ENCODE measurements at regions not wholly inside any gene's neighbourhood (a gene's known extent, or its start where the extent isn't known, plus 50 kb on each side); places are given as distances from the start of the nearest gene placed in this dataset.
"Not testable (repeated sequence)": the region's sequence is repeated elsewhere in the genome, so short reads cannot be mapped to it uniquely, and the experiment has no call there.

- DNase-seq (ENCODE audit: low read depth in 2 of 3, low spot score in 1 of 3): no peak
These were observed 373.0 kb downstream of the RPS24 start for GRCh38 chr10:78406648-78407008.

GRCh38 chr10:78407009-78407711, 373.5 kb downstream of the RPS24 start:
- DNase-seq (ENCODE audit: low read depth in 2 of 3, low spot score in 1 of 3): peak; percentile 49 to 67 (median 62)

- DNase-seq (ENCODE audit: low read depth in 2 of 3, low spot score in 1 of 3): no peak
These were observed 374.3 kb downstream of the RPS24 start for GRCh38 chr10:78407966-78408365.

- no peak for DNase-seq (ENCODE audit: low read depth in 2 of 3, low spot score in 1 of 3)
These were observed 375.2 kb downstream of the RPS24 start for GRCh38 chr10:78408671-78409472.

- no peak for DNase-seq (ENCODE audit: low read depth in 2 of 3, low spot score in 1 of 3)
These were observed 376.6 kb downstream of the RPS24 start for GRCh38 chr10:78410046-78410965.

- DNase-seq (ENCODE audit: low read depth in 2 of 3, low spot score in 1 of 3): no peak
These were observed 378.1 kb downstream of the RPS24 start for GRCh38 chr10:78411716-78412115.

- DNase-seq (ENCODE audit: low read depth in 2 of 3, low spot score in 1 of 3): no peak
These were observed 378.9 kb downstream of the RPS24 start for GRCh38 chr10:78412605-78413004.

GRCh38 chr10:78413076-78414055, 379.7 kb downstream of the RPS24 start:
- DNase-seq (ENCODE audit: low read depth in 2 of 3, low spot score in 1 of 3): no peak

GRCh38 chr10:78414380-78414779, 380.7 kb downstream of the RPS24 start:
- no peak for DNase-seq (ENCODE audit: low read depth in 2 of 3, low spot score in 1 of 3)

- DNase-seq (ENCODE audit: low read depth in 2 of 3, low spot score in 1 of 3): no peak
These were observed 381.4 kb downstream of the RPS24 start for GRCh38 chr10:78415111-78415510.

GRCh38 chr10:78416031-78417011, 382.7 kb downstream of the RPS24 start:
- no peak for DNase-seq (ENCODE audit: low read depth in 2 of 3, low spot score in 1 of 3)

GRCh38 chr10:78417425-78418370, 384.0 kb downstream of the RPS24 start:
- no peak for DNase-seq (ENCODE audit: low read depth in 2 of 3, low spot score in 1 of 3)

GRCh38 chr10:78419481-78420265, 386.0 kb downstream of the RPS24 start:
- DNase-seq (ENCODE audit: low read depth in 2 of 3, low spot score in 1 of 3): no peak

- no peak for DNase-seq (ENCODE audit: low read depth in 2 of 3, low spot score in 1 of 3)
These were observed 387.5 kb downstream of the RPS24 start for GRCh38 chr10:78420946-78421735.

- not testable (repeated sequence) for DNase-seq (ENCODE audit: low read depth in 2 of 3, low spot score in 1 of 3)
These were observed 390.4 kb downstream of the RPS24 start for GRCh38 chr10:78424050-78424449.

- no peak for DNase-seq (ENCODE audit: low read depth in 2 of 3, low spot score in 1 of 3)
These were observed 391.1 kb downstream of the RPS24 start for GRCh38 chr10:78424723-78425122.

Data from stimulated activated CD4-positive, alpha-beta T cell treated with anti-CD3 and anti-CD28 coated beads, Interleukin-12 subunit alpha, Interleukin-12 subunit beta, amount 100 ng/mL, for 48 hours (primary cell).